Panc1 (cell line): ENCODE measurements at regions not wholly inside any gene's neighbourhood (a gene's known extent, or its start where the extent isn't known, plus 50 kb on each side); places are given as distances from the start of the nearest gene placed in this dataset.

Experiments used
- CTCF ChIP-seq: fragments of 450-650 bp; IDR thresholded peaks from 2 replicates; pipeline ENCODE4 v1.5.1; 2017; ENCODE audit warnings: mild to moderate bottlenecking
- POLR2AphosphoS5 ChIP-seq: IDR thresholded peaks from 2 replicates; pipeline ENCODE4 v1.6.1; 2012; ENCODE audit warnings: mild to moderate bottlenecking, low read depth, low read length, moderate library complexity
- REST ChIP-seq, 2 experiments: IDR thresholded peaks; 2 replicates each; pipeline ENCODE4 v1.6.1; 2011 to 2012; ENCODE audit warnings: low read depth in 2 of 2, control low read depth in 1 of 2, low read length in 1 of 2, mild to moderate bottlenecking in 1 of 2, moderate library complexity in 1 of 2; ENCODE audit not compliant: insufficient read depth in 1 of 2
- SIN3A ChIP-seq: IDR thresholded peaks from 2 replicates; pipeline ENCODE4 v1.6.1; 2012; ENCODE audit warnings: low read depth, mild to moderate bottlenecking, low read length, moderate library complexity, borderline replicate concordance; ENCODE audit not compliant: insufficient read depth
- TCF7L2 ChIP-seq: IDR thresholded peaks from 2 replicates; pipeline ENCODE4 v1.6.1; 2011; ENCODE audit warnings: mild to moderate bottlenecking, low read depth, low read length, inconsistent platforms

GRCh38 chr1:229792012-229792975 lies 166.2 kb downstream of the URB2 start:
- TF ChIP-seq CTCF (no peak), TCF7L2 (no peak), POLR2AphosphoS5 (no peak), SIN3A (no peak), REST (IDR thresholded peaks at IDR 0.05; ENCODE audit: insufficient read depth in 1 of 2, low read depth in 2 of 2, low read length in 1 of 2) (no peak)
